ENCODE measurements at regions not wholly inside any gene's neighbourhood (a gene's known extent, or its start where the extent isn't known, plus 50 kb on each side); places are given as distances from the start of the nearest gene placed in this dataset.

DNA sequence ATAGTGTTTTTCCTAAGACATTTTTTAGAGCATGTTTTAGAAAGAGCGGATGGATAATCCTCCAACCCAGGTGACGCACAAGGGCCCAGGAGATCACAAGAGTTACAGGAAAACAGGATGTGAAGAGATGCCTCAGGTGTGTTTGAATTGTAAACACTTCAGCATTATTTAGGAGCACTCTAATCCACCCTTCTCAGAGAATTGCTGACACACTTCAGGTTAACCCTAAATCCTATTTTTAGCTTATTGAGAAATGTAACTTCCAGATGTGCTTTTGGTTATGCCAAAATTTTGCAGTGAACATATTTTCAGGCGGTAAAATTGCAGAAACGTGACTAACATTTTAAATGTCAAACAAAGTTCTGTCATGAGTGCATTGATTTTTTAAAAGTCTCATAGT lies 755.4 kb upstream of the CTNND2 start (continued):
- TF ChIP-seq, protein P1, sequence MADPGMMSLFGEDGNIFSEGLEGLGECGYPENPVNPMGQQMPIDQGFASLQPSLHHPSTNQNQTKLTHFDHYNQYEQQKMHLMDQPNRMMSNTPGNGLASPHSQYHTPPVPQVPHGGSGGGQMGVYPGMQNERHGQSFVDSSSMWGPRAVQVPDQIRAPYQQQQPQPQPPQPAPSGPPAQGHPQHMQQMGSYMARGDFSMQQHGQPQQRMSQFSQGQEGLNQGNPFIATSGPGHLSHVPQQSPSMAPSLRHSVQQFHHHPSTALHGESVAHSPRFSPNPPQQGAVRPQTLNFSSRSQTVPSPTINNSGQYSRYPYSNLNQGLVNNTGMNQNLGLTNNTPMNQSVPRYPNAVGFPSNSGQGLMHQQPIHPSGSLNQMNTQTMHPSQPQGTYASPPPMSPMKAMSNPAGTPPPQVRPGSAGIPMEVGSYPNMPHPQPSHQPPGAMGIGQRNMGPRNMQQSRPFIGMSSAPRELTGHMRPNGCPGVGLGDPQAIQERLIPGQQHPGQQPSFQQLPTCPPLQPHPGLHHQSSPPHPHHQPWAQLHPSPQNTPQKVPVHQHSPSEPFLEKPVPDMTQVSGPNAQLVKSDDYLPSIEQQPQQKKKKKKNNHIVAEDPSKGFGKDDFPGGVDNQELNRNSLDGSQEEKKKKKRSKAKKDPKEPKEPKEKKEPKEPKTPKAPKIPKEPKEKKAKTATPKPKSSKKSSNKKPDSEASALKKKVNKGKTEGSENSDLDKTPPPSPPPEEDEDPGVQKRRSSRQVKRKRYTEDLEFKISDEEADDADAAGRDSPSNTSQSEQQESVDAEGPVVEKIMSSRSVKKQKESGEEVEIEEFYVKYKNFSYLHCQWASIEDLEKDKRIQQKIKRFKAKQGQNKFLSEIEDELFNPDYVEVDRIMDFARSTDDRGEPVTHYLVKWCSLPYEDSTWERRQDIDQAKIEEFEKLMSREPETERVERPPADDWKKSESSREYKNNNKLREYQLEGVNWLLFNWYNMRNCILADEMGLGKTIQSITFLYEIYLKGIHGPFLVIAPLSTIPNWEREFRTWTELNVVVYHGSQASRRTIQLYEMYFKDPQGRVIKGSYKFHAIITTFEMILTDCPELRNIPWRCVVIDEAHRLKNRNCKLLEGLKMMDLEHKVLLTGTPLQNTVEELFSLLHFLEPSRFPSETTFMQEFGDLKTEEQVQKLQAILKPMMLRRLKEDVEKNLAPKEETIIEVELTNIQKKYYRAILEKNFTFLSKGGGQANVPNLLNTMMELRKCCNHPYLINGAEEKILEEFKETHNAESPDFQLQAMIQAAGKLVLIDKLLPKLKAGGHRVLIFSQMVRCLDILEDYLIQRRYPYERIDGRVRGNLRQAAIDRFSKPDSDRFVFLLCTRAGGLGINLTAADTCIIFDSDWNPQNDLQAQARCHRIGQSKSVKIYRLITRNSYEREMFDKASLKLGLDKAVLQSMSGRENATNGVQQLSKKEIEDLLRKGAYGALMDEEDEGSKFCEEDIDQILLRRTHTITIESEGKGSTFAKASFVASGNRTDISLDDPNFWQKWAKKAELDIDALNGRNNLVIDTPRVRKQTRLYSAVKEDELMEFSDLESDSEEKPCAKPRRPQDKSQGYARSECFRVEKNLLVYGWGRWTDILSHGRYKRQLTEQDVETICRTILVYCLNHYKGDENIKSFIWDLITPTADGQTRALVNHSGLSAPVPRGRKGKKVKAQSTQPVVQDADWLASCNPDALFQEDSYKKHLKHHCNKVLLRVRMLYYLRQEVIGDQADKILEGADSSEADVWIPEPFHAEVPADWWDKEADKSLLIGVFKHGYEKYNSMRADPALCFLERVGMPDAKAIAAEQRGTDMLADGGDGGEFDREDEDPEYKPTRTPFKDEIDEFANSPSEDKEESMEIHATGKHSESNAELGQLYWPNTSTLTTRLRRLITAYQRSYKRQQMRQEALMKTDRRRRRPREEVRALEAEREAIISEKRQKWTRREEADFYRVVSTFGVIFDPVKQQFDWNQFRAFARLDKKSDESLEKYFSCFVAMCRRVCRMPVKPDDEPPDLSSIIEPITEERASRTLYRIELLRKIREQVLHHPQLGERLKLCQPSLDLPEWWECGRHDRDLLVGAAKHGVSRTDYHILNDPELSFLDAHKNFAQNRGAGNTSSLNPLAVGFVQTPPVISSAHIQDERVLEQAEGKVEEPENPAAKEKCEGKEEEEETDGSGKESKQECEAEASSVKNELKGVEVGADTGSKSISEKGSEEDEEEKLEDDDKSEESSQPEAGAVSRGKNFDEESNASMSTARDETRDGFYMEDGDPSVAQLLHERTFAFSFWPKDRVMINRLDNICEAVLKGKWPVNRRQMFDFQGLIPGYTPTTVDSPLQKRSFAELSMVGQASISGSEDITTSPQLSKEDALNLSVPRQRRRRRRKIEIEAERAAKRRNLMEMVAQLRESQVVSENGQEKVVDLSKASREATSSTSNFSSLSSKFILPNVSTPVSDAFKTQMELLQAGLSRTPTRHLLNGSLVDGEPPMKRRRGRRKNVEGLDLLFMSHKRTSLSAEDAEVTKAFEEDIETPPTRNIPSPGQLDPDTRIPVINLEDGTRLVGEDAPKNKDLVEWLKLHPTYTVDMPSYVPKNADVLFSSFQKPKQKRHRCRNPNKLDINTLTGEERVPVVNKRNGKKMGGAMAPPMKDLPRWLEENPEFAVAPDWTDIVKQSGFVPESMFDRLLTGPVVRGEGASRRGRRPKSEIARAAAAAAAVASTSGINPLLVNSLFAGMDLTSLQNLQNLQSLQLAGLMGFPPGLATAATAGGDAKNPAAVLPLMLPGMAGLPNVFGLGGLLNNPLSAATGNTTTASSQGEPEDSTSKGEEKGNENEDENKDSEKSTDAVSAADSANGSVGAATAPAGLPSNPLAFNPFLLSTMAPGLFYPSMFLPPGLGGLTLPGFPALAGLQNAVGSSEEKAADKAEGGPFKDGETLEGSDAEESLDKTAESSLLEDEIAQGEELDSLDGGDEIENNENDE (IDR thresholded peaks at IDR 0.05; ENCODE audit: insufficient replicate concordance, low read length) = no peak
- TF ChIP-seq HDAC6 (IDR thresholded peaks at IDR 0.05; ENCODE audit: low read depth, low read length) (no peak), SP1 (IDR thresholded peaks at IDR 0.05; ENCODE audit: low read depth, low read length) (no peak), CTBP2 (IDR thresholded peaks at IDR 0.05; ENCODE audit: borderline replicate concordance, insufficient read depth, insufficient read length, low read length) (no peak), BCL11A (IDR thresholded peaks at IDR 0.05; ENCODE audit: low read depth in 2 of 2, low read length in 2 of 2) (no peak), GTF2F1 (IDR thresholded peaks at IDR 0.05; ENCODE audit: borderline replicate concordance, low read depth, low read length) (no peak), SIN3A (conservative IDR thresholded peaks at IDR 0.05 in 1 of 2, IDR thresholded peaks at IDR 0.05 in 1 of 2; ENCODE audit: low read depth in 1 of 2, low read length in 2 of 2) (no peak), SP4 (IDR thresholded peaks at IDR 0.05; ENCODE audit: low read length) (no peak), BACH1 (IDR thresholded peaks at IDR 0.05; ENCODE audit: low read length) (no peak), POLR2A (IDR thresholded peaks at IDR 0.05; ENCODE audit: control extremely low read depth in 1 of 2, low read depth in 2 of 2, low read length in 2 of 2) (0 out of 3 replicates have a peak, but pooled peaks of 1 of the 2 experiments have one; percentile 41), TBP (IDR thresholded peaks at IDR 0.05; ENCODE audit: low read depth, low read length) (no peak), TAF7 (optimal IDR thresholded peaks at IDR 0.05; ENCODE audit: borderline replicate concordance, low read depth, low read length) (no peak), POLR2AphosphoS5 (IDR thresholded peaks at IDR 0.05; ENCODE audit: low read depth, low read length) (peak; percentile 76; the same call in 1 of the 2 replicates)

Data from H1 (cell line).